Endothelial cell of umbilical vein (primary cell): ENCODE measurements at regions not wholly inside any gene's neighbourhood (a gene's known extent, or its start where the extent isn't known, plus 50 kb on each side); places are given as distances from the start of the nearest gene placed in this dataset.

ENCODE experiments used
- BruUV-seq: library from RNA; stranded (reverse); fragments of 400-500 nt; replicated peaks from 2 replicates; lab custom pipeline; 2021; lab: Mats Ljungman, UMichigan
- CTCF ChIA-PET: fragments of 300-600, 350-600 bp; sonication (Branson Sonifier 250); formaldehyde crosslinking; loops from one replicate; lab custom pipeline; 2021; ENCODE audit warnings: antibody characterized with exemption, inconsistent platforms; lab: Charles Lee
- POLR2A ChIA-PET: fragments of 300-600, 350-600 bp; sonication (Branson Sonifier 250); formaldehyde crosslinking; loops from one replicate; lab custom pipeline; 2021; ENCODE audit warnings: antibody characterized with exemption, inconsistent platforms; lab: Charles Lee
- DNase-seq: peaks from one replicate; pipeline ENCODE4 v3.0.0-alpha.2; 2011; ENCODE audit warnings: low read depth, low spot score
- FAIRE-seq: peaks from 2 replicates; lab custom pipeline; 2011; peaks lifted over from hg19 to GRCh38; lab: Jason Lieb, UNC
- H2AFZ ChIP-seq: 2 replicates; pipeline ENCODE4 v1.6.0; 2012; ENCODE audit warnings: low read depth, low read length, control low read depth, inconsistent platforms
- H3K27ac ChIP-seq: 2 replicates; pipeline ENCODE4 v1.5.1; 2011; ENCODE audit warnings: low read depth, mild to moderate bottlenecking, control low read depth, low read length, moderate library complexity; ENCODE audit not compliant: insufficient read depth
- H3K27me3 ChIP-seq, 2 experiments: 2 replicates each; pipeline versions ENCODE4 v1.6.0 to v1.6.1; 2011; ENCODE audit warnings: low read length in 2 of 2, mixed read lengths in 1 of 2; ENCODE audit not compliant: control insufficient read depth in 2 of 2, insufficient read depth in 2 of 2
- H3K36me3 ChIP-seq, 2 experiments: 2 replicates in 1 of 2; 3 replicates in 1 of 2; pipeline ENCODE4 v1.5.1; 2011; ENCODE audit warnings: low read length in 2 of 2, mild to moderate bottlenecking in 1 of 2, moderate library complexity in 1 of 2; ENCODE audit not compliant: control insufficient read depth in 2 of 2, insufficient read depth in 2 of 2; ENCODE audit errors: extremely low read depth in 1 of 2
- H3K4me1 ChIP-seq: 3 replicates; pipeline ENCODE4 v1.5.1; 2011; ENCODE audit warnings: mild to moderate bottlenecking, low read length; ENCODE audit not compliant: control insufficient read depth, insufficient read depth; ENCODE audit errors: extremely low read depth
- H3K4me2 ChIP-seq: 2 replicates; pipeline ENCODE4 v1.6.1; 2011; ENCODE audit warnings: low read length, control low read depth, mixed read lengths; ENCODE audit not compliant: insufficient read depth
- H3K4me3 ChIP-seq, 3 experiments: fragments of 200-600 bp in 1 of 3; sonication (generic), shearing (Covaris generic) in 1 of 3; replicated peaks in 1 of 3; 2 replicates each; pipeline ENCODE4 v1.5.1; 2011 to 2016; ENCODE audit warnings: control low read depth in 3 of 3, low read length in 3 of 3, mild to moderate bottlenecking in 2 of 3, inconsistent platforms in 1 of 3, low read depth in 1 of 3, moderate library complexity in 1 of 3; ENCODE audit not compliant: insufficient read depth in 1 of 3
- H3K79me2 ChIP-seq: 2 replicates; pipeline ENCODE4 v1.6.0; 2012; ENCODE audit warnings: low read length, inconsistent platforms; ENCODE audit not compliant: control insufficient read depth, insufficient read depth
- H3K9ac ChIP-seq: replicated peaks from 2 replicates; pipeline ENCODE3; 2011; ENCODE audit warnings: low read length, control low read depth; ENCODE audit not compliant: insufficient read depth; ENCODE audit errors: extremely low read depth
- H3K9me1 ChIP-seq: replicated peaks from 3 replicates; pipeline ENCODE4 v1.6.0; 2011; ENCODE audit warnings: mild to moderate bottlenecking, low read length; ENCODE audit not compliant: control insufficient read depth, insufficient read depth; ENCODE audit errors: extremely low read depth
- H3K9me3 ChIP-seq: replicated peaks from 2 replicates; pipeline ENCODE4 v1.5.1; 2012; ENCODE audit warnings: low read length, inconsistent platforms; ENCODE audit not compliant: control insufficient read depth, insufficient read depth
- H4K20me1 ChIP-seq: replicated peaks from 2 replicates; pipeline ENCODE3; 2011; ENCODE audit warnings: mild to moderate bottlenecking, low read length; ENCODE audit not compliant: control insufficient read depth, insufficient read depth; ENCODE audit errors: extremely low read depth
- CTCF ChIP-seq, 2 donors: IDR thresholded peaks; 1 replicate in 1 of 2; 2 replicates in 1 of 2; pipeline ENCODE4 v1.5.1; 2011; ENCODE audit warnings: low read length in 2 of 2, mild to moderate bottlenecking in 2 of 2, moderate library complexity in 2 of 2, control low read depth in 1 of 2, inconsistent platforms in 1 of 2, low read depth in 1 of 2; ENCODE audit not compliant: insufficient read depth in 1 of 2; ENCODE audit errors: extremely low read depth in 1 of 2
- EZH2 ChIP-seq: IDR thresholded peaks from 2 replicates; pipeline ENCODE4 v1.6.1; 2012; ENCODE audit warnings: borderline replicate concordance, low read depth, mild to moderate bottlenecking, moderate library complexity, low read length, inconsistent platforms; ENCODE audit not compliant: severe bottlenecking
- FOS ChIP-seq: IDR thresholded peaks from 2 replicates; pipeline ENCODE4 v1.6.1; 2011; ENCODE audit warnings: mild to moderate bottlenecking, low read length, moderate library complexity, borderline replicate concordance; ENCODE audit not compliant: insufficient read depth
- GATA2 ChIP-seq: IDR thresholded peaks from 2 replicates; pipeline ENCODE4 v1.7.0; 2011; ENCODE audit warnings: low read depth, mild to moderate bottlenecking, moderate library complexity, mixed read lengths, low read length; ENCODE audit not compliant: insufficient read length, insufficient read depth
- JUN ChIP-seq: IDR thresholded peaks from 2 replicates; pipeline ENCODE4 v1.6.1; 2011; ENCODE audit warnings: borderline replicate concordance, low read depth; ENCODE audit not compliant: insufficient read length, insufficient read depth
- MAX ChIP-seq: IDR thresholded peaks from 2 replicates; pipeline ENCODE4 v1.6.1; 2011; ENCODE audit not compliant: insufficient read depth, insufficient read length
- MYC ChIP-seq: IDR thresholded peaks from one replicate; pipeline ENCODE4 v1.6.1; 2011; ENCODE audit warnings: mild to moderate bottlenecking, low read depth, low read length
- POLR2A ChIP-seq: IDR thresholded peaks from 2 replicates; pipeline ENCODE4 v1.6.1; 2012; ENCODE audit warnings: low read depth, mild to moderate bottlenecking, control low read depth, low read length
- dilution Hi-C: fragments of 300-500 bp; cut with MboI; formaldehyde crosslinking; loops from one replicate; pipeline ENCODE4 v1.15.0; 2019; ENCODE audit warnings: low sequenced_read_pairs; ENCODE audit not compliant: extremely low pct_ligation_motif_present
- intact Hi-C: fragments of 100-400 bp; cut with micrococcal nuclease; formaldehyde crosslinking; loops from one replicate; pipeline ENCODE4 v1.10.0; 2022

GRCh38 chrX:74180716-74181115, 123.3 kb upstream of the ZCCHC13 start:
- Histone ChIP-seq H3K36me3 (no peaks in the 10 kb centered on the region), H2AFZ (no peak overlapping the region), H4K20me1 (no peaks in the 10 kb centered on the region), H3K9me1 (no peaks in the 10 kb centered on the region), H3K4me2 (no peak overlapping the region), H3K9ac (no peak overlapping the region), H3K4me3 (no peak overlapping the region), H3K4me1 (no peaks in the 10 kb centered on the region), H3K27me3 (no peaks in the 10 kb centered on the region), H3K27ac (no peak overlapping the region), H3K79me2 (no peaks in the 10 kb centered on the region), H3K9me3 (no peaks in the 10 kb centered on the region)
- ChIA-PET POLR2A (no interaction called here), CTCF (no interaction called here)
- DNase-seq (no peak), FAIRE-seq (no peak)
- intact Hi-C loops = no loop called here
- dilution Hi-C loops = no loop called here
- no TSS peak for BruUV-seq
- TF ChIP-seq FOS (no peak), MYC (no peak), EZH2 (no peak), CTCF (IDR thresholded peaks at IDR 0.05; ENCODE audit: extremely low read depth in 1 of 2, insufficient read depth in 1 of 2, low read depth in 1 of 2, low read length in 2 of 2) (no peak), MAX (no peak), JUN (no peak)

GRCh38 chrX:74179990-74180389, 124.0 kb upstream of the ZCCHC13 start:
- DNase-seq (no peak), FAIRE-seq (no peak)
- no peaks in the 10 kb centered on the region for H3K4me1 ChIP-seq
- no peaks in the 10 kb centered on the region for H3K9me3 ChIP-seq
- no peak overlapping the region for H3K9ac ChIP-seq
- no peaks in the 10 kb centered on the region for H3K36me3 ChIP-seq
- H3K9me1 ChIP-seq = no peaks in the 10 kb centered on the region
- POLR2A ChIA-PET = no interaction called here
- no TSS peak for BruUV-seq
- H3K4me2 ChIP-seq = no peak overlapping the region
- no peaks in the 10 kb centered on the region for H3K27me3 ChIP-seq
- intact Hi-C loops = no loop called here
- no peak overlapping the region for H3K27ac ChIP-seq
- H2AFZ ChIP-seq = no peak overlapping the region
- H3K79me2 ChIP-seq = no peaks in the 10 kb centered on the region
- dilution Hi-C loops = no loop called here
- CTCF ChIA-PET = interaction anchor here (0.6 kb wide), 1 partner anchor 96 kb away, joined by 3 read pairs; no protein-coding TSS in a partner anchor
- TF ChIP-seq FOS = no peak
- TF ChIP-seq EZH2 = no peak
- no peak for TF ChIP-seq JUN
- TF ChIP-seq GATA2 = no peak
- no peak for TF ChIP-seq POLR2A
- no peak for TF ChIP-seq MAX
- no peaks in the 10 kb centered on the region for H4K20me1 ChIP-seq
- H3K4me3 ChIP-seq = no peak overlapping the region
